Esophagus squamous epithelium (tissue), 4 donors: ENCODE measurements at regions not wholly inside any gene's neighbourhood (a gene's known extent, or its start where the extent isn't known, plus 50 kb on each side); places are given as distances from the start of the nearest gene placed in this dataset.

Source experiments
- POLR2A ChIP-seq, 4 donors: fragments of 450-650 bp; IDR thresholded peaks; one replicate each; pipeline ENCODE4 v1.6.1; 2017; ENCODE audit warnings: antibody characterized with exemption in 4 of 4, mild to moderate bottlenecking in 4 of 4, moderate library complexity in 3 of 4
- TF ChIP-seq, protein P1 (sequence below), 6 experiments: fragments of 450-650 bp in 4 of 6; fragments of 200-600 bp in 2 of 6; sonication (generic) in 2 of 6; IDR thresholded peaks; one replicate each; pipeline ENCODE4 v1.5.1; 2016 to 2019; ENCODE audit warnings: antibody characterized with exemption in 6 of 6, mild to moderate bottlenecking in 4 of 6, moderate library complexity in 4 of 6

DNA sequence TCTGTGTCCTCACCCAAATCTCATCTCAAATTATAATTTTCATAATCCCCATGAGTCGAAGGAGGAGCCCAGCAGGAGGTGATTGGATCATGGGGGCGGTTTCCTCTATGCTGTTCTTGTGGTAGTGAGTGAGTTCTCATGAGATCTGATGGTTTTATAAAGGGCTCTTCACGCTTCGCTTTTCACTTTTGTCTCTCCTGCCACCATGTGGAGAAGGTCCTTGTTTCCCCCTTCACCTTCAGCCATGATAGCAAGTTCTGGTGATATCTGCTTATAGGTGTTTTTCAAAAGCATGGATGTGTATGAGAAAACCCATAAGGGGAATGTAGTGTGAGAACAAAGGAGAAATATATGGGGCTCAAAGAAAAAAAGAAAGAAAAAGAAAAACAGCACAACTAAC lies 405.9 kb upstream of the RGS18 start:
- TF ChIP-seq, protein P1, sequence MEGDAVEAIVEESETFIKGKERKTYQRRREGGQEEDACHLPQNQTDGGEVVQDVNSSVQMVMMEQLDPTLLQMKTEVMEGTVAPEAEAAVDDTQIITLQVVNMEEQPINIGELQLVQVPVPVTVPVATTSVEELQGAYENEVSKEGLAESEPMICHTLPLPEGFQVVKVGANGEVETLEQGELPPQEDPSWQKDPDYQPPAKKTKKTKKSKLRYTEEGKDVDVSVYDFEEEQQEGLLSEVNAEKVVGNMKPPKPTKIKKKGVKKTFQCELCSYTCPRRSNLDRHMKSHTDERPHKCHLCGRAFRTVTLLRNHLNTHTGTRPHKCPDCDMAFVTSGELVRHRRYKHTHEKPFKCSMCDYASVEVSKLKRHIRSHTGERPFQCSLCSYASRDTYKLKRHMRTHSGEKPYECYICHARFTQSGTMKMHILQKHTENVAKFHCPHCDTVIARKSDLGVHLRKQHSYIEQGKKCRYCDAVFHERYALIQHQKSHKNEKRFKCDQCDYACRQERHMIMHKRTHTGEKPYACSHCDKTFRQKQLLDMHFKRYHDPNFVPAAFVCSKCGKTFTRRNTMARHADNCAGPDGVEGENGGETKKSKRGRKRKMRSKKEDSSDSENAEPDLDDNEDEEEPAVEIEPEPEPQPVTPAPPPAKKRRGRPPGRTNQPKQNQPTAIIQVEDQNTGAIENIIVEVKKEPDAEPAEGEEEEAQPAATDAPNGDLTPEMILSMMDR (IDR thresholded peaks at IDR 0.05), result no peak
- TF ChIP-seq POLR2A (IDR thresholded peaks at IDR 0.05), result no peak
